Endodermal cell (in vitro differentiated cells): ENCODE measurements at regions not wholly inside any gene's neighbourhood (a gene's known extent, or its start where the extent isn't known, plus 50 kb on each side); places are given as distances from the start of the nearest gene placed in this dataset.

Experiments used
- DNase-seq: peaks from one replicate; pipeline ENCODE4 v3.0.0-alpha.2; 2017
- H3K27ac ChIP-seq: 2 replicates; pipeline ENCODE4 v1.5.1; 2013; ENCODE audit warnings: mild to moderate bottlenecking, low read depth, low read length, moderate library complexity
- H3K27me3 ChIP-seq: 2 replicates; pipeline ENCODE4 v1.6.1; 2013; ENCODE audit warnings: mild to moderate bottlenecking, low read length, moderate library complexity; ENCODE audit not compliant: insufficient read depth, control insufficient read depth, poor library complexity, severe bottlenecking
- H3K36me3 ChIP-seq: 2 replicates; pipeline ENCODE4 v1.7.0; 2013; ENCODE audit warnings: mild to moderate bottlenecking, low read length, moderate library complexity; ENCODE audit not compliant: control insufficient read depth, insufficient read depth
- H3K4me1 ChIP-seq: one replicate; pipeline ENCODE4 v1.7.0; 2013; ENCODE audit warnings: low read length; ENCODE audit not compliant: control insufficient read depth, insufficient read depth
- H3K4me3 ChIP-seq: 2 replicates; pipeline ENCODE4 v1.5.1; 2013; ENCODE audit warnings: mild to moderate bottlenecking, low read length, moderate library complexity
- H3K9ac ChIP-seq: 2 replicates; pipeline ENCODE4 v1.6.1; 2013; ENCODE audit warnings: mild to moderate bottlenecking, low read length, moderate library complexity; ENCODE audit not compliant: poor library complexity, severe bottlenecking; ENCODE audit errors: extremely low read depth
- H3K9me3 ChIP-seq: 2 replicates; pipeline ENCODE4 v1.6.1; 2013; ENCODE audit warnings: mild to moderate bottlenecking, low read length, moderate library complexity; ENCODE audit not compliant: control insufficient read depth
- H3K27ac Mint-ChIP-seq: 2 replicates; pipeline ENCODE4 v1.8.0; 2020; ENCODE audit warnings: mixed read lengths
- H3K27me3 Mint-ChIP-seq: 2 replicates; pipeline ENCODE4 v1.8.0; 2021; ENCODE audit warnings: mild to moderate bottlenecking, mixed read lengths; ENCODE audit not compliant: insufficient read depth
- H3K36me3 Mint-ChIP-seq: 2 replicates; pipeline ENCODE4 v1.8.0; 2020; ENCODE audit warnings: low read depth, mixed read lengths
- H3K4me1 Mint-ChIP-seq: 2 replicates; pipeline ENCODE4 v1.8.0; 2020; ENCODE audit warnings: mixed read lengths
- H3K4me3 Mint-ChIP-seq: 2 replicates; pipeline ENCODE4 v1.8.0; 2020; ENCODE audit warnings: mild to moderate bottlenecking, moderate library complexity, mixed read lengths
- H3K9me3 Mint-ChIP-seq: 2 replicates; pipeline ENCODE4 v1.8.0; 2020; ENCODE audit warnings: mild to moderate bottlenecking, mixed read lengths
- CTCF ChIP-seq: fragments of 200-600 bp; sonication (generic); conservative IDR thresholded peaks from 2 replicates; pipeline ENCODE4 v1.5.0; 2021; ENCODE audit warnings: antibody characterized with exemption, mild to moderate bottlenecking
- WGBS, 2 experiments: methylation state at CpG; one replicate each; pipeline versions ENCODE4 v1.1.5 to v1.1.7; 2013; ENCODE audit warnings: missing lambda C conversion rate in 2 of 2, mixed read lengths in 1 of 2; ENCODE audit not compliant: insufficient coverage in 1 of 2, insufficient read length in 1 of 2; 5-methylcytosine and 5-hydroxymethylcytosine counted together

DNA sequence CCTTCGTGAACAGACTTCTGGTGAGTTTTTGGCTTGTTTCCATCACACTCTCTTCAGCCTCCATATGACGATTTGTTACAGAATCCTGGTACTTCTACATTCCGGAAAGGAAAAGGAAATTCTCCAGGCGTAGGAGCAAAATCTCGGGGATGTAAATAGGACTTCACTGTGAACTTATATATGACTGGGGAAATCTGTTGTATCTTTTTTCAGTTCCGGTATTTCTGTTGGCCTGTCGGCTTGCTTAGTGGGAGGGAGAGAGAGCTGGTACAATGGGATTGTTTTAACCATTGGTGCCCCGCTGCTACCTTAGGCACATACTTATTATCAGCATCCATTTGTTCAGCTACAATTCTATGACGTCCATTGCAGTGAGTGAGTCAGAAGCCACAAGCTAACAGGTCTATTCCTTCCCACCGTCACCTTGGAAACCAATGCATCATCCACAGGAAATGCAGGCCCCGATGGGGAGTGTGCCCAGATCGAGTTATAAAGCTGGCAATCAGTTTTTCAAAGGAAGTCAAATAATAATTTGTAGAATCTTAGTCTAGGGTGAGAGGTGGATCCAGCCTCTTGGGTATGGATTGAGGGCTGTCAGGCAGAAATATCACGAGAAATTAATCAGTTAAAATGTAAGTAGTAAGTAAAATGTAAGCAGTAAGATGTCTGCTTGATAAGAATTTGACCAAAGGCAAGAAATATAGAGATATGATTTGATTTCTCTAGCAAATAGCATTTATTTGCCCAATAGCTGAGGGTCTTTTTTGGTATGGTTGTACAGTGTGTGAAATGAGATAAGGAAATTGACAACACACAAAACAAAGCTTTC lies 92.0 kb upstream of the MKLN1 start:
- H3K27ac Mint-ChIP-seq = no peak overlapping the region
- 74 to 80% methylated on average over 6 to 13 of the region's 13 CpGs for WGBS, 2 experiments
- no peaks in the 10 kb centered on the region for H3K9me3 ChIP-seq
- H3K9me3 Mint-ChIP-seq = peaks cover 3% of the 10 kb centered on the region
- H3K27ac ChIP-seq = no peak overlapping the region
- no peaks in the 10 kb centered on the region for H3K27me3 ChIP-seq
- H3K9ac ChIP-seq = no peak overlapping the region
- H3K4me1 ChIP-seq = no peaks in the 10 kb centered on the region
- DNase-seq = peak; percentile 57
- H3K4me3 Mint-ChIP-seq = no peak overlapping the region
- no peaks in the 10 kb centered on the region for H3K36me3 Mint-ChIP-seq
- no peak overlapping the region for H3K4me3 ChIP-seq
- no peak for TF ChIP-seq CTCF
- no peaks in the 10 kb centered on the region for H3K36me3 ChIP-seq
- H3K27me3 Mint-ChIP-seq = no peaks in the 10 kb centered on the region
- no peaks in the 10 kb centered on the region for H3K4me1 Mint-ChIP-seq

- no peaks in the 10 kb centered on the region for H3K4me1 ChIP-seq
- no peak overlapping the region for H3K27ac Mint-ChIP-seq
- 88 to 96% methylated on average over 5 to 6 of the region's 6 CpGs for WGBS, 2 experiments
- H3K36me3 ChIP-seq = no peaks in the 10 kb centered on the region
- no peak overlapping the region for H3K4me3 Mint-ChIP-seq
- no peak for DNase-seq
- peaks cover 3% of the 10 kb centered on the region for H3K9me3 Mint-ChIP-seq
- H3K4me3 ChIP-seq = no peak overlapping the region
- no peaks in the 10 kb centered on the region for H3K9me3 ChIP-seq
- H3K27ac ChIP-seq = no peak overlapping the region
- H3K9ac ChIP-seq = no peak overlapping the region
- no peak for TF ChIP-seq CTCF
- H3K27me3 Mint-ChIP-seq = no peaks in the 10 kb centered on the region
- no peaks in the 10 kb centered on the region for H3K4me1 Mint-ChIP-seq
- no peaks in the 10 kb centered on the region for H3K27me3 ChIP-seq
- no peaks in the 10 kb centered on the region for H3K36me3 Mint-ChIP-seq
Measured at GRCh38 chr7:131236318-131236672, 91.4 kb upstream of the MKLN1 start.

- H3K9me3 ChIP-seq = no peaks in the 10 kb centered on the region
- H3K4me3 Mint-ChIP-seq = no peak overlapping the region
- no peaks in the 10 kb centered on the region for H3K27me3 Mint-ChIP-seq
- H3K27ac Mint-ChIP-seq = no peak overlapping the region
- DNase-seq = no peak
- WGBS, 2 experiments = 99 to 100% methylated on average over 1 to 2 of the region's 2 CpGs
- H3K36me3 ChIP-seq = no peaks in the 10 kb centered on the region
- no peaks in the 10 kb centered on the region for H3K27me3 ChIP-seq
- no peak overlapping the region for H3K4me3 ChIP-seq
- H3K9me3 Mint-ChIP-seq = peaks cover 3% of the 10 kb centered on the region
- TF ChIP-seq CTCF = no peak
- H3K4me1 Mint-ChIP-seq = no peaks in the 10 kb centered on the region
- no peaks in the 10 kb centered on the region for H3K4me1 ChIP-seq
- H3K27ac ChIP-seq = no peak overlapping the region
- no peaks in the 10 kb centered on the region for H3K36me3 Mint-ChIP-seq
- H3K9ac ChIP-seq = no peak overlapping the region
Measured at GRCh38 chr7:131238347-131238931, 89.2 kb upstream of the MKLN1 start.
